ENCODE measurements at regions not wholly inside any gene's neighbourhood (a gene's known extent, or its start where the extent isn't known, plus 50 kb on each side); places are given as distances from the start of the nearest gene placed in this dataset.

GRCh38 chr5:115024922-115025321 is 144.8 kb downstream of the TRIM36 start:
- Histone ChIP-seq H3K23ac (ENCODE audit: insufficient read length) (no peak overlapping the region), H3K36me3 (ENCODE audit: control insufficient read depth in 2 of 4, insufficient read depth in 4 of 4, low read length in 3 of 4) (no peaks in the 10 kb centered on the region), H3K9me3 (ENCODE audit: insufficient read depth in 2 of 2, low read depth in 1 of 2, low read length in 1 of 2) (no peaks in the 10 kb centered on the region), H2BK20ac (ENCODE audit: low read length) (no peak overlapping the region), H4K91ac (replicated peaks; ENCODE audit: insufficient read length, low read length) (no peak overlapping the region), H3K27ac (ENCODE audit: low read depth, low read length) (no peak overlapping the region), H2AFZ (ENCODE audit: low read length) (no peak overlapping the region), H3K18ac (ENCODE audit: extremely low read depth, low read length) (no peak overlapping the region), H3K4me3 (ENCODE audit: extremely low read depth in 1 of 4, insufficient read depth in 2 of 4, low read depth in 3 of 4, low read length in 4 of 4) (no peak overlapping the region), H2AK5ac (ENCODE audit: low read depth, low read length) (no peak overlapping the region), H2BK15ac (ENCODE audit: low read length) (no peak overlapping the region), H2BK120ac (replicated peaks; ENCODE audit: low read depth, low read length) (no peak overlapping the region), H3K23me2 (ENCODE audit: low read depth, low read length) (no peaks in the 10 kb centered on the region), H2BK12ac (ENCODE audit: low read depth, low read length) (no peak overlapping the region), H4K8ac (ENCODE audit: extremely low read depth, insufficient read depth, low read length) (no peak overlapping the region), H3K79me1 (ENCODE audit: low read depth, low read length) (no peaks in the 10 kb centered on the region), H3K79me2 (ENCODE audit: control insufficient read depth in 1 of 2, insufficient read depth in 2 of 2, low read length in 2 of 2) (no peaks in the 10 kb centered on the region), H2BK5ac (ENCODE audit: low read depth, low read length) (no peak overlapping the region), H3K27me3 (replicated peaks in 1 of 4; ENCODE audit: control insufficient read depth in 3 of 4, extremely low read depth in 1 of 4, insufficient read depth in 3 of 4, low read length in 3 of 4) (no peaks in the 10 kb centered on the region), H4K20me1 (replicated peaks in 1 of 2; ENCODE audit: control insufficient read depth in 1 of 2, insufficient read depth in 2 of 2, low read length in 2 of 2) (no peaks in the 10 kb centered on the region), H3K9ac (replicated peaks in 1 of 4; ENCODE audit: extremely low read depth in 1 of 4, low read depth in 3 of 4, low read length in 3 of 4) (no peak overlapping the region), H4K5ac (ENCODE audit: insufficient read length, low read depth, low read length) (no peak overlapping the region), H3K4me1 (replicated peaks in 1 of 4; ENCODE audit: control insufficient read depth in 3 of 4, insufficient read depth in 4 of 4, low read length in 3 of 4) (peaks cover 0 to 3% (median 0%) of the 10 kb centered on the region in 4 experiments; a peak in 2 of 7 replicates), H3K56ac (replicated peaks; ENCODE audit: insufficient read length, low read depth, low read length) (no peak overlapping the region), H3K4ac (replicated peaks; ENCODE audit: insufficient read length, low read depth, low read length) (no peak overlapping the region), H3K4me2 (ENCODE audit: insufficient read depth in 1 of 2, low read depth in 2 of 2, low read length in 2 of 2) (no peak overlapping the region), H3K14ac (ENCODE audit: insufficient read length) (no peak overlapping the region)
- CTCF ChIA-PET (ENCODE audit: partially characterized antibody) = interaction anchor here (1.0 to 3.5 kb wide), 2 partner anchors 9 to 222 kb away, joined by 3 to 22 read pairs; no protein-coding TSS in a partner anchor
- FAIRE-seq (no peak), DNase-seq (ENCODE audit: low read depth in 1 of 2, low spot score in 2 of 2) (no peak)
- POLR2A ChIA-PET (ENCODE audit: partially characterized antibody) = no interaction called here
- WGBS, 2 experiments (ENCODE audit: extremely low coverage in 1 of 2, insufficient coverage in 1 of 2, insufficient read length in 1 of 2, insufficient replicate concordance in 2 of 2, low coverage in 1 of 2, low lambda C conversion rate in 2 of 2, missing lambda C conversion rate in 1 of 2) = 87% methylated on average over 1 of the region's 1 CpG; no CpG with 5 or more reads in 1 of the 2 experiments
- TF ChIP-seq SP1 (IDR thresholded peaks at IDR 0.05; ENCODE audit: low read depth, low read length) (no peak), SUZ12 (IDR thresholded peaks at IDR 0.05; ENCODE audit: low read length) (no peak), CBX8 (IDR thresholded peaks at IDR 0.05; ENCODE audit: borderline replicate concordance, low read depth, low read length) (no peak), BCL11A (IDR thresholded peaks at IDR 0.05; ENCODE audit: low read depth in 2 of 2, low read length in 2 of 2) (no peak), CREB1 (IDR thresholded peaks at IDR 0.05) (no peak), SP4 (IDR thresholded peaks at IDR 0.05; ENCODE audit: low read length) (no peak), FOSL1 (IDR thresholded peaks at IDR 0.05; ENCODE audit: insufficient read depth, low read depth, low read length) (no peak), JUN (IDR thresholded peaks at IDR 0.05; ENCODE audit: low read depth, low read length) (no peak), TAF1 (IDR thresholded peaks at IDR 0.05; ENCODE audit: low read depth, low read length) (no peak), MAX (IDR thresholded peaks at IDR 0.05) (no peak), SAP30 (IDR thresholded peaks at IDR 0.05; ENCODE audit: insufficient read depth, insufficient replicate concordance, low read length) (no peak), SIN3A (conservative IDR thresholded peaks at IDR 0.05 in 1 of 2, IDR thresholded peaks at IDR 0.05 in 1 of 2; ENCODE audit: low read depth in 1 of 2, low read length in 2 of 2) (no peak), BACH1 (IDR thresholded peaks at IDR 0.05; ENCODE audit: low read length) (no peak), CHD1 (IDR thresholded peaks at IDR 0.05; ENCODE audit: low read depth, low read length) (no peak), RNF2 (IDR thresholded peaks at IDR 0.05; ENCODE audit: borderline replicate concordance, low read depth, low read length, missing control alignments, poor library complexity, severe bottlenecking) (no peak)

Data from H1 (cell line).